Activated naive CD8-positive, alpha-beta T cell treated with anti-CD3 and anti-CD28 coated beads, Interleukin-2, amount 50 U/mL, for 24 hours (primary cell): ENCODE measurements at regions not wholly inside any gene's neighbourhood (a gene's known extent, or its start where the extent isn't known, plus 50 kb on each side); places are given as distances from the start of the nearest gene placed in this dataset.

Experiments used
- ATAC-seq: fragments of 150-1000 bp; cut with Tn5 transposase; one replicate; pipeline ENCODE4 v1.10.0; 2021
- DNase-seq: peaks from one replicate; pipeline ENCODE4 v3.0.0; 2021
- H3K27ac Mint-ChIP-seq: one replicate; pipeline ENCODE4 v1.8.0; 2021; ENCODE audit warnings: mild to moderate bottlenecking, mixed read lengths
- H3K27me3 Mint-ChIP-seq: one replicate; pipeline ENCODE4 v1.8.0; 2021; ENCODE audit warnings: mixed read lengths
- H3K36me3 Mint-ChIP-seq: one replicate; pipeline ENCODE4 v1.8.0; 2021; ENCODE audit warnings: low read depth, mixed read lengths
- H3K4me1 Mint-ChIP-seq: one replicate; pipeline ENCODE4 v1.8.0; 2021; ENCODE audit warnings: mixed read lengths
- H3K4me3 Mint-ChIP-seq: one replicate; pipeline ENCODE4 v1.8.0; 2021; ENCODE audit warnings: mild to moderate bottlenecking, moderate library complexity, mixed read lengths
- H3K9me3 Mint-ChIP-seq: one replicate; pipeline ENCODE4 v1.8.0; 2021; ENCODE audit warnings: mixed read lengths

GRCh38 chr15:98452238-98452637, 196.1 kb upstream of the IGF1R start:
- no peak for ATAC-seq
- Mint-ChIP-seq H3K4me3 (no peak overlapping the region), H3K9me3 (no peaks in the 10 kb centered on the region), H3K4me1 (no peaks in the 10 kb centered on the region), H3K36me3 (no peaks in the 10 kb centered on the region), H3K27me3 (no peaks in the 10 kb centered on the region), H3K27ac (no peak overlapping the region)
- no peak for DNase-seq

GRCh38 chr15:98455904-98456303, 192.4 kb upstream of the IGF1R start:
- no peak for ATAC-seq
- Mint-ChIP-seq H3K4me1 (no peaks in the 10 kb centered on the region), H3K9me3 (no peaks in the 10 kb centered on the region), H3K27me3 (peaks cover 5% of the 10 kb centered on the region), H3K27ac (no peak overlapping the region), H3K36me3 (no peaks in the 10 kb centered on the region), H3K4me3 (no peak overlapping the region)
- no peak for DNase-seq

- ATAC-seq = no peak
- no peaks in the 10 kb centered on the region for H3K36me3 Mint-ChIP-seq
- H3K27me3 Mint-ChIP-seq = peaks cover 9% of the 10 kb centered on the region
- peaks cover 35% of the 10 kb centered on the region for H3K9me3 Mint-ChIP-seq
- no peak overlapping the region for H3K4me3 Mint-ChIP-seq
- H3K4me1 Mint-ChIP-seq = no peaks in the 10 kb centered on the region
- no peak overlapping the region for H3K27ac Mint-ChIP-seq
- DNase-seq = no peak
Measured at GRCh38 chr15:98476559-98476958, 171.8 kb upstream of the IGF1R start.

- no peaks in the 10 kb centered on the region for H3K4me1 Mint-ChIP-seq
- H3K9me3 Mint-ChIP-seq = peaks cover 30% of the 10 kb centered on the region
- DNase-seq = no peak
- ATAC-seq = no peak
- no peak overlapping the region for H3K27ac Mint-ChIP-seq
- no peaks in the 10 kb centered on the region for H3K36me3 Mint-ChIP-seq
- no peak overlapping the region for H3K4me3 Mint-ChIP-seq
- peaks cover 9% of the 10 kb centered on the region for H3K27me3 Mint-ChIP-seq
Measured at GRCh38 chr15:98480844-98481243, 167.5 kb upstream of the IGF1R start.

- peaks cover 16% of the 10 kb centered on the region for H3K9me3 Mint-ChIP-seq
- peaks cover 9% of the 10 kb centered on the region for H3K27me3 Mint-ChIP-seq
- H3K27ac Mint-ChIP-seq = no peak overlapping the region
Measured at GRCh38 chr15:98483575-98484130, 164.7 kb upstream of the IGF1R start.

GRCh38 chr15:98484914-98485313, 163.4 kb upstream of the IGF1R start:
- H3K4me1 Mint-ChIP-seq = no peaks in the 10 kb centered on the region
- ATAC-seq (no peak), DNase-seq (no peak)
- H3K9me3 Mint-ChIP-seq = peaks cover 9% of the 10 kb centered on the region
- no peaks in the 10 kb centered on the region for H3K36me3 Mint-ChIP-seq
- H3K27me3 Mint-ChIP-seq = peaks cover 4% of the 10 kb centered on the region
- H3K4me3 Mint-ChIP-seq = no peak overlapping the region
- H3K27ac Mint-ChIP-seq = no peak overlapping the region

More at GRCh38 chr15:98483575-98484130, 164.7 kb upstream of the IGF1R start:
- no peak overlapping the region for H3K4me3 Mint-ChIP-seq
- no peaks in the 10 kb centered on the region for H3K4me1 Mint-ChIP-seq
- ATAC-seq (no peak), DNase-seq (no peak)
- no peaks in the 10 kb centered on the region for H3K36me3 Mint-ChIP-seq

- no peak for ATAC-seq
Measured at GRCh38 chr15:98485451-98485850, 162.9 kb upstream of the IGF1R start.

GRCh38 chr15:98493966-98494511, 154.3 kb upstream of the IGF1R start:
- no peaks in the 10 kb centered on the region for H3K4me1 Mint-ChIP-seq
- no peak for ATAC-seq
- no peak for DNase-seq
- no peaks in the 10 kb centered on the region for H3K36me3 Mint-ChIP-seq
- no peak overlapping the region for H3K27ac Mint-ChIP-seq
- H3K4me3 Mint-ChIP-seq = no peak overlapping the region
- H3K9me3 Mint-ChIP-seq = peaks cover 4% of the 10 kb centered on the region
- peaks cover 1% of the 10 kb centered on the region for H3K27me3 Mint-ChIP-seq

More at GRCh38 chr15:98485451-98485850, 162.9 kb upstream of the IGF1R start:
- H3K4me3 Mint-ChIP-seq = no peak overlapping the region
- H3K9me3 Mint-ChIP-seq = peaks cover 9% of the 10 kb centered on the region
- no peak for DNase-seq
- peaks cover 2% of the 10 kb centered on the region for H3K27me3 Mint-ChIP-seq
- H3K27ac Mint-ChIP-seq = no peak overlapping the region
- no peaks in the 10 kb centered on the region for H3K36me3 Mint-ChIP-seq
- H3K4me1 Mint-ChIP-seq = no peaks in the 10 kb centered on the region

- Mint-ChIP-seq H3K9me3 (peaks cover 10% of the 10 kb centered on the region), H3K4me3 (no peak overlapping the region), H3K27me3 (peaks cover 26% of the 10 kb centered on the region), H3K27ac (no peak overlapping the region), H3K36me3 (no peaks in the 10 kb centered on the region), H3K4me1 (no peaks in the 10 kb centered on the region)
- ATAC-seq (no peak), DNase-seq (no peak)
Measured at GRCh38 chr15:98501192-98501591, 147.1 kb upstream of the IGF1R start.

- Mint-ChIP-seq H3K4me3 (no peak overlapping the region), H3K27me3 (peaks cover 28% of the 10 kb centered on the region), H3K36me3 (no peaks in the 10 kb centered on the region), H3K9me3 (peaks cover 10% of the 10 kb centered on the region), H3K27ac (no peak overlapping the region), H3K4me1 (no peaks in the 10 kb centered on the region)
- no peak for DNase-seq
- ATAC-seq = no peak
Measured at GRCh38 chr15:98501632-98502031, 146.7 kb upstream of the IGF1R start.

- H3K4me1 Mint-ChIP-seq = no peaks in the 10 kb centered on the region
- DNase-seq (no peak), ATAC-seq (no peak)
- peaks cover 26% of the 10 kb centered on the region for H3K27me3 Mint-ChIP-seq
- no peak overlapping the region for H3K4me3 Mint-ChIP-seq
- H3K27ac Mint-ChIP-seq = no peak overlapping the region
- H3K9me3 Mint-ChIP-seq = peaks cover 10% of the 10 kb centered on the region
- H3K36me3 Mint-ChIP-seq = no peaks in the 10 kb centered on the region
Measured at GRCh38 chr15:98503970-98504369, 144.4 kb upstream of the IGF1R start.

GRCh38 chr15:98504998-98505397, 143.3 kb upstream of the IGF1R start:
- Mint-ChIP-seq H3K27me3 (peaks cover 24% of the 10 kb centered on the region), H3K36me3 (no peaks in the 10 kb centered on the region), H3K4me1 (no peaks in the 10 kb centered on the region), H3K27ac (no peak overlapping the region), H3K4me3 (no peak overlapping the region), H3K9me3 (no peaks in the 10 kb centered on the region)
- DNase-seq (no peak), ATAC-seq (no peak)

- Mint-ChIP-seq H3K36me3 (no peaks in the 10 kb centered on the region), H3K27me3 (peaks cover 24% of the 10 kb centered on the region)
Measured at GRCh38 chr15:98505611-98506031, 142.7 kb upstream of the IGF1R start.

GRCh38 chr15:98506172-98506571, 142.2 kb upstream of the IGF1R start:
- no peak overlapping the region for H3K27ac Mint-ChIP-seq
- no peak overlapping the region for H3K4me3 Mint-ChIP-seq
- DNase-seq = no peak
- ATAC-seq = no peak
- no peaks in the 10 kb centered on the region for H3K9me3 Mint-ChIP-seq
- H3K36me3 Mint-ChIP-seq = no peaks in the 10 kb centered on the region
- H3K27me3 Mint-ChIP-seq = peaks cover 24% of the 10 kb centered on the region
- H3K4me1 Mint-ChIP-seq = no peaks in the 10 kb centered on the region

More at GRCh38 chr15:98505611-98506031, 142.7 kb upstream of the IGF1R start:
- Mint-ChIP-seq H3K9me3 (no peaks in the 10 kb centered on the region), H3K4me3 (no peak overlapping the region), H3K4me1 (no peaks in the 10 kb centered on the region), H3K27ac (no peak overlapping the region)
- DNase-seq (no peak), ATAC-seq (no peak)

- Mint-ChIP-seq H3K27ac (no peak overlapping the region), H3K27me3 (peaks cover 24% of the 10 kb centered on the region), H3K9me3 (no peaks in the 10 kb centered on the region), H3K4me1 (no peaks in the 10 kb centered on the region), H3K4me3 (no peak overlapping the region), H3K36me3 (no peaks in the 10 kb centered on the region)
- DNase-seq (no peak), ATAC-seq (no peak)
Measured at GRCh38 chr15:98506711-98507110, 141.6 kb upstream of the IGF1R start.
